GM18508 (cell line): ENCODE measurements at regions not wholly inside any gene's neighbourhood (a gene's known extent, or its start where the extent isn't known, plus 50 kb on each side); places are given as distances from the start of the nearest gene placed in this dataset.
"Not testable (repeated sequence)": the region's sequence is repeated elsewhere in the genome, so short reads cannot be mapped to it uniquely, and the experiment has no call there.

Source experiments
- ATAC-seq: cut with Tn5 transposase; IDR thresholded peaks from one replicate; pipeline ENCODE4 v1.9.1; 2021; ENCODE audit warnings: moderate number of reproducible peaks; ENCODE audit not compliant: insufficient read depth, unreplicated experiment

DNA sequence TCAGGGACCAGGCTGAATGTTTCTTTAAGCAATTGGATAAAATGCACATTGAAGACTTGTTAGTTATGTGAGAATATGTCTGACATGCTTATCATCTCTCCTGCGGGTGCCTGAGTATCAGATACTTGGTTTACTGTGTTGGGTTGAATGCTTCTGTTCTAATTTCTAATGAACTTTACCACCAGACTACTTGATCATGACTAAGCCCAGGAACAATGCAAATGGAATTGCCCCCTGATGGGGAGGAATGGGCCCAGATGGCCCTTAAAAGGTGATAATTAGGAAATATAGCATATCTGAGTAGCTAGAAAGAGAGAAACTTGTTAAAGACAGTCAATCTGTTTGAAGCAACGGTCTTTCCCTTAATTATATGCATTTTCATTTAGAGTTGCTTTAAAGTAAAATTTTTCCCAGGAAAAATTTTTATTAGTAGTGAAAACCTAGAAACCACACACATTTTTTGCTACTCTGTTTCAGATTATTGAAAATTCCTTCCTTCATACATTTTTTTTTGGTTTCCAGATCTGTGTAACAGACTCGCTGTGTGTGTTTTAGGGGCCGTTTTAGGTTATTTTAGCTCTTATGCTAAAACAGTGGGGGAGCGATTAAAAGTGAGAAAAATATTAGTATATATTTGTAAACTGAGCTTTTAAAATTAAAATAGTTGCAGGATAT, 186.6 kb downstream of the TM9SF2 start:
- no peak for ATAC-seq

GRCh38 chr13:99686944-99687411, 185.7 kb downstream of the TM9SF2 start:
- ATAC-seq: no peak

DNA sequence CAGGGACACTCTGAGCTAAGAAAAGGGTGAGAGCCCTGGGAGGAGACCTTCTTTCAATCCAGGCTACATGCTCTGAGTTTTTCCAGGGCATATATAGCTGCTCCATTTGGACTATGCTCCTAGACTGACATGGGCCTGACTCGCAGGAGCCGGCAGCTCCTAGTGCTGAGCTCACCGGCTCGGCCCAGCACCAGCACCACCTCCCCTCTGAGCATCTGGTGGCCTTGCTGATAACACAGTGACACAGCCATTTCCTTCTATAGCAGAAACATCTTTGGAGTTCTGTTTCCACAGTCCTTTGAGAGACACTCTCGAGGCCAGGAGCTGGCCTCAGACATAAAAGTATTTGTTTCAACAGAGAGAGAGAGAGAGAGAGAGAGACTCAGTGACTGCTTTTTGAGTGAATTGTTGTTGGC, 184.9 kb downstream of the TM9SF2 start:
- no peak for ATAC-seq

- ATAC-seq: no peak
Observed at GRCh38 chr13:99681695-99682094, 180.4 kb downstream of the TM9SF2 start.

DNA sequence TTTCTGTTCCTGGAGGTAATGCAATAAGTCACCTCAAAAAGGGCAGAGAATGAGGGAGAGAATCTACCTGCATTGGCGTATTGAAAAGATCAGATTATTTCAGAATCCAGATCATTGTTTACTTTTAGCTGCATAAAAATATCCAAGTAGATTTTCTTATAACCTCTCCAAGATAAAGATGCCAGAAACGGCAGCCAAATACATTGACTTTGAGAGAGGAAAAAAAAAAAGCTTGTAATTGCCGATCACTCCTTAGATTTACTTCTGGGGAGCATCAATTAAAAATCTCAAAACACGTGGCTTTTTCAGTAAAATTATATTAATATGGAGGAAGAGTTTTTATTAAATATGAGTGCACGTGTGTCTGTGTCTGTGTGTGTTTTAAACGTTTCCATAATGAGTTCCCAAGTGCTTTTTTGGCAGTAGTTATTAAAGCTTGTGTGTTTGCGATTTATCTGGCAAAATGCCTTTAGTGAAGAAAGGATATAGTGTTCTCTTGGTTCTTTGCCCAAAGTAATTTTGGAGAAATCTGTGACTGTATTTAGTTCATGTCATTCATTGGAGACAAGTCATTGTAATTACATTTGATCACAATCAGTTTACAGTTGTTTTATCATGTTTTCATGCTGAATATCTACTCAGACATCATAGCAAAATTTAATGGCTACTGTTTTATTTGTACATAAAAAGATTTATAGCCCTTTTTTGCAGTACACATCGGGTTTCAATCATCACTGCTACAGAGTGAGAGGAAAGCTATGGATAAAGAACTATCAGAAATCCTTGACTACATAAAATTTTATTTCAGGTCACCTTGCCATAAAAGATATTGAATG, 176.1 kb downstream of the TM9SF2 start:
- no peak for ATAC-seq

GRCh38 chr13:99671746-99672145, 170.5 kb downstream of the TM9SF2 start:
- ATAC-seq: no peak

DNA sequence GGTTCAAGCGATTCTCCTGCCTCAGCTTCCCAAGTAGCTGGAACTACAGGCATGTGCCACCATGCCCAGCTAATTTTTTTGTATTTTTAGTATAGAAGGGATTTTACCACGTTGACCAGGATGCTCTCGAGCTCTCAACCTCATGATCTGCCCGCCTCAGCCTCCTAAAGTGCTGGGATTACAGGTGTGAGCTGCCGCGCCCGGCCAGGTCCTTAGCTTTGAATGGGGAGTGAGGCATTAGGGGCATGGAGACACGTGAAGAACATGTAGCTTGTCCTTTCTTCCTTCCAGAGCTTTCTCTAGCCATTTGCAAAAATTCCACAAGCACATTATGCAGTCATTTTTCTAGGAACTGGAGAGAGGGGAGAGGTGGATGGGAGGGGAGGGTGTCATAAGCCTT, 167.8 kb downstream of the TM9SF2 start:
- ATAC-seq: not testable (repeated sequence)

DNA sequence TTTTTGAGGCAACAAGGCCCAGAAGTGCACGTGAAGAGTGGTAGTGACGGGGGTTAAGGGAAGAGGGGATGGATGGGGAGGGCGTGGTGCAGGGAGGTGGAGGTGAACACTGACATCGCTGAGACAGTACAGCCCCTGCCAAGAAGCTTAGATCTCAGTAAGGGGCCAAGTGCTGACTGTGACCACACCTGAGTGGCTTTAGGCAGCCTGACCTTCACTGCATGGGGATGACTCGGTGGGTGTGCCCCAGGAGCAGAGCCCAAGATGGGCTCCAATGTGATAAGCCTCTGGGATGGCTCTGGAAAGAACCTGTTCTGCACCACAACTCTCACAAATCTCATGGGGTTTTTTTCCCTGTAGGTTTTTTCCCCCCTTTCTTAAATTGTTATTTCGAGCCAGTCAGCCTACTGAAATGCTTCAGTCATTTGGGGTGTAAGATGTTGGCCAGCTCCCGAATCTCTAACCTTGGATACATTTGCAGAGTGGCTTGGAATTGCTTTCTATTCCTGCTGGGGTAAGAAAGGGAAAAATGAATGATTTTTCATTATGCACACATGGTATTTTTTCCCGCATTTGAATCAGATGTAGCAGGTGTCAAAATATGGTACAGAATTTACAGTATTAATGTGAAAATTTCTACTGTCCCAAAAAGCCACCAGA, 165.0 kb downstream of the TM9SF2 start:
- no peak for ATAC-seq

DNA sequence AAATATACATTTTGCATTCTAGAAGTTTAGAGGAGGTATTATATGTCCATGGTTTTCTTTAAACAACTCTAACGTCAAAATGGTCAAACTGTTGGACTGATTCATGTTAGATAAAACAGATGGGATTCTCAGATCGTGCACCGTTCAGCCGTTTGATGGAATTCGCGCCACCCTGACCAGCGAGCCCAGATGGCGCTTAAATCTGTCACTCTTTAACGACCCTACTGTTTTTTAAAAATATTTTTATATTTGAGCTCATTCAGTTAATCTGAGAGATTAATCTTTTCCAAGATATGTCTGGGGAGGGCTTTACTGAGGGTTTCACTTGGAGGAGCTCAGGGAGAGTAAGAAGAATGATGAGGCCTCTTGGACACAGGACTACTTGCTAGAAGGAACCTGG, 164.4 kb downstream of the TM9SF2 start:
- ATAC-seq: no peak

DNA sequence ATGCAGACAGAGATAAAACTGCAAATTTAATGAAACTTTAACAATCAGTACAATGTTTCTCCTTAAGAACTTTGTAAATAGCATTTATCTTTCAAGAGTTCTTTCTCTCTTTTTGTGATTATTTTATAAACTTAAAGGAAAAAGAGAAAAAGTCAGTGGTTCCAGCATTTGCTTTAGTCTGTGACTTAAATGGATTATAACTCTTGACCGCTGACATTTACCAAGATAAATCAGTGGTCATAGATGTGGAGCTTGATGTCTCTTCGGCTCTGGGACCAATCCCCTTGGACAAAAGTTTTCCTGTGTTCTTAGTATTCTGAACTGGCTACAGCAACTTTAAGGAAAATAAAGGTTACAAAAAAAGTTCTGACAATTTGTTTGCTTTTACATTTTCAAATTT, 162.6 kb downstream of the TM9SF2 start:
- no peak for ATAC-seq

- no peak for ATAC-seq
Observed at GRCh38 chr13:99663185-99663825, 162.0 kb downstream of the TM9SF2 start.

- ATAC-seq: no peak
Observed at GRCh38 chr13:99662678-99663077, 161.4 kb downstream of the TM9SF2 start.

DNA sequence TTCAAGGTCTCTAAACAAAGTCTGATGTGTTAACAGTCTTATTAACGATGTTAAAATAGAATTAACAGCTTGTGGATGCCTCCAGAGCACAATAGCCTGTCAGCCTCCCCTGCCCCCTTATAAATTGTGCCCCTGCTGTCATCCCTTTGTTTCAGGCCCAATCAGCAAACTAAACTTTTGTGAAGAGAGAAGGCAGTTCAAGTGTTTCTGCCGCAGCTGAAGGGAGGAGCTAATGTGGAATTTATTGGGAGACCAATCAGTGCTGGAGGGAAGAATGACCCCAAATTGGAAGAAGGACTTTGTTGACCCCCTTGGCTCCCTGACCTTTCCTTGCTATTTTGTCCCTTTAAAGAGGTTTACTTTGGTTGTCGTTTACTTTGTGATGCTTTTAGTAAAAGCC, 160.5 kb downstream of the TM9SF2 start:
- no peak for ATAC-seq

GRCh38 chr13:99659866-99660554, 158.7 kb downstream of the TM9SF2 start:
- no peak for ATAC-seq

DNA sequence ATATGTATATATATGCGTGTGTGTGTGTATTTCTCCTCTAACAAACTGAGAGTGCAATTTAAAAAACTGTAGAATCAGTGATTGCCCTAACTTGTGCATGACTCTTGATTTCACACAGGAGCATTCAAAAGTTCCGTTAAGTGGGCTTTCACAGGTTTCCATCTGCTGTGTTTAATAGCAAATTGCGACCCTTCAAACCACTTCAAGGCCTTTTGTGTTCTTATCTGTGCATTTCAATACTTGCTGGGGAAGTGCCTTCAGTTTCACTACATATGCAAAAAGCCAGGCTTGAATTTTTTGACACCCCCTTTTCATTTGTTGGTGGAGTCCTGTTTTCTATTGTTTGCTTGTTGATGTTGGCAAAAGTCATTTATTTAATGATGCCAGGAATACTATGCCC, 158.0 kb downstream of the TM9SF2 start:
- no peak for ATAC-seq

DNA sequence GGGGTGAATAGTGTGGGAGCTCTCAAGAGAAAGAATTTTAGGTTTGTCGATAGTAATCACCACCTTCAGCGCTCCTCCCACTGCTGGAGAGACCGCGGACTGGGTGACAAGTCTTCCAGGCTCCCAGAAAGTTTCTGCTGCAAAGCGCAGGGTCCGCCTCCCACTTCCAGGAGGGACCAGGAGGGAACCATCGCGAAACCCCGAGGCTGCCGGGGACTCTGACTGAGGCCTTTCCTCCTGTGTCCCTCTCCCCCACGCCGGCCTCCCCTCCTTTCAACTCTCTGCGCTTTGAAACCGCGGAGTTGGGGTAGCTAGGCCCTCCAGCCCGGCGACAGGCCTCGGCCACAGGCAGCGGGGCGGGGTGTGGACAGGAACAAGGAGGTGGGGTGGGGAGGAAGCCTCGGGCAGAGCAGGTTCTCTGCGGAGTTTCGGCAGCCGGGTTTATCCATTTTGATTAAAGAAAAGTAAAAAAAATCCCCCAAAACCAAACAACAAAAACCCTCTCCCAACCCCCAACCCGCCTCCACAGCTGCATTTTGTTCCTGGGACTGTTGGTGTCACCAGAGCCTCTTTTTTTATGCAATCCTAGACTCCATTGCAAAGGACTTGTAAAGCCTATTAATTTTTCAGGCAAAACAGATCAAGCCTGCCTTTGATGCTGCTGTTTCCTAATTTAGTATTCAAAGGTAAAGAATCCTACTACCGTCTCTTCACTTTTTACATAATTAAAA, 157.2 kb downstream of the TM9SF2 start:
- ATAC-seq: peak; percentile 33

- ATAC-seq: no peak
Observed at GRCh38 chr13:99657848-99658260, 156.6 kb downstream of the TM9SF2 start.

GRCh38 chr13:99656844-99657381, 155.6 kb downstream of the TM9SF2 start:
- no peak for ATAC-seq

DNA sequence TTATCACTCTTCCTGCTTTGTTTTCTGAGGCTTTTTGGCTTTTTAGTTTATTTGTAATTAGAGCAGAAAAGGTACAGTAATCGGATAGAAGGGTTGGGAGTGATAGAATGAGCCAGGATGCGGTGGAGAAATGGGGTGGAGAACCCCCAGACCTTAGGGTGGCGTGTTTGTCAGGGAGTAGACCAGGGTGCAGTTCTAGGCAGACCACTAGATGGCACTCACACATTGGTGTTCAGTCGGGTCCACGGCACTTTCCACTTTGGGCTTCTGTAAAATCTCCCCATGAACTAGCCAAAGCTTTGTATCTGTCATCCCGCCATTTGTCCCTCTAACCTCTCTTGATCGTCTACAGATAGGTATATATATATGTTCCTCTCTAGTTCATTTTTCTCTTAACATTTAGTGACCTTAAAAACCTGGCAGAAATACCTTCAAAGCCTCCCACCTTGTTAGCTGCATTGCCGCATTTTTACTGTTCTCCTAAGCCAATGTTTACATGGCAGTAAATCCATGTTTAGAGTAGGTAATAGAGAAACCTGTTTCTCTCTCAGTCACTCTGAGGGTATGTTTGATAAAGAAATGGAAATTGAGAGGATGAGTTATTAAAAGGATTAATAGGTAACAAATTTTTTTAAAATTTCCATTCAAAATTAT, 154.9 kb downstream of the TM9SF2 start:
- peak; percentile 41 for ATAC-seq
